Transverse colon (tissue), 4 donors: ENCODE measurements at regions not wholly inside any gene's neighbourhood (a gene's known extent, or its start where the extent isn't known, plus 50 kb on each side); places are given as distances from the start of the nearest gene placed in this dataset.
"Not testable (repeated sequence)": the region's sequence is repeated elsewhere in the genome, so short reads cannot be mapped to it uniquely, and the experiment has no call there.

ENCODE experiments used
- DNase-seq: peaks from one replicate; pipeline ENCODE4 v3.0.0-alpha.2; 2019
- H3K27ac ChIP-seq, 4 donors: fragments of 200-600 bp; sonication (generic); 2 replicates each; pipeline ENCODE4 v1.5.1; 2016 to 2018; ENCODE audit warnings: inconsistent platforms in 4 of 4
- H3K27me3 ChIP-seq: fragments of 200-600 bp; sonication (generic); 2 replicates; pipeline ENCODE4 v1.5.1; 2017; ENCODE audit warnings: inconsistent platforms
- H3K36me3 ChIP-seq, 4 donors: fragments of 200-600 bp; sonication (generic); 2 replicates each; pipeline ENCODE4 v1.5.1; 2017 to 2019; ENCODE audit warnings: inconsistent platforms in 4 of 4
- H3K4me1 ChIP-seq, 4 donors: fragments of 200-600 bp; sonication (generic); 2 replicates each; pipeline ENCODE4 v1.5.1; 2017 to 2020; ENCODE audit warnings: inconsistent platforms in 4 of 4
- H3K4me3 ChIP-seq, 4 donors: fragments of 200-600 bp; sonication (generic); 1 replicate in 1 of 4; 2 replicates in 3 of 4; pipeline versions ENCODE4 v1.5.1 to v1.6.1; 2017 to 2019; ENCODE audit warnings: inconsistent platforms in 4 of 4
- H3K9me3 ChIP-seq, 2 donors: fragments of 200-600 bp; sonication (generic); 2 replicates each; pipeline ENCODE4 v1.5.1; 2017 to 2019; ENCODE audit warnings: inconsistent platforms in 2 of 2
- EP300 ChIP-seq: sonication (generic); formaldehyde crosslinking; IDR thresholded peaks from one replicate; pipeline ENCODE4 v1.6.1; 2017; ENCODE audit warnings: antibody characterized with exemption, low read depth
- POLR2A ChIP-seq: fragments of 450-650 bp; IDR thresholded peaks from one replicate; pipeline ENCODE4 v1.6.1; 2016; ENCODE audit warnings: antibody characterized with exemption, mild to moderate bottlenecking, moderate library complexity
- POLR2AphosphoS5 ChIP-seq, 3 donors: sonication (generic); formaldehyde crosslinking; IDR thresholded peaks; one replicate each; pipeline ENCODE4 v1.6.1; 2016; ENCODE audit warnings: antibody characterized with exemption in 3 of 3
- WGBS, 2 donors: methylation state at CpG; one replicate each; pipeline ENCODE4 v1.1.5; 2018; ENCODE audit warnings: low coverage in 1 of 2; 5-methylcytosine and 5-hydroxymethylcytosine counted together
- in situ Hi-C, 4 donors: fragments of 200-750 bp; cut with MboI; loops; one replicate each; pipeline versions ENCODE4 v1.15.0 to v1.15.1; 2017; ENCODE audit warnings: low sequenced_read_pairs in 3 of 4, low pct_ligation_motif_present in 1 of 4, low pct_unique_long_range_greater_than_20kb in 1 of 4
- intact Hi-C: fragments of 100-400 bp; cut with DNase I; formaldehyde crosslinking; loops from one replicate; pipeline ENCODE4 v1.15.1; 2023; ENCODE audit warnings: low total_unique reads
- TF ChIP-seq, protein P1 (sequence below), 5 experiments: fragments of 200-600 bp in 3 of 5; fragments of 450-650 bp in 2 of 5; sonication (generic) in 3 of 5; IDR thresholded peaks; 1 replicate in 2 of 5; 2 replicates in 3 of 5; pipeline ENCODE4 v1.5.1; 2016 to 2017; ENCODE audit warnings: antibody characterized with exemption in 5 of 5, inconsistent platforms in 3 of 5, mild to moderate bottlenecking in 2 of 5, moderate library complexity in 1 of 5

DNA sequence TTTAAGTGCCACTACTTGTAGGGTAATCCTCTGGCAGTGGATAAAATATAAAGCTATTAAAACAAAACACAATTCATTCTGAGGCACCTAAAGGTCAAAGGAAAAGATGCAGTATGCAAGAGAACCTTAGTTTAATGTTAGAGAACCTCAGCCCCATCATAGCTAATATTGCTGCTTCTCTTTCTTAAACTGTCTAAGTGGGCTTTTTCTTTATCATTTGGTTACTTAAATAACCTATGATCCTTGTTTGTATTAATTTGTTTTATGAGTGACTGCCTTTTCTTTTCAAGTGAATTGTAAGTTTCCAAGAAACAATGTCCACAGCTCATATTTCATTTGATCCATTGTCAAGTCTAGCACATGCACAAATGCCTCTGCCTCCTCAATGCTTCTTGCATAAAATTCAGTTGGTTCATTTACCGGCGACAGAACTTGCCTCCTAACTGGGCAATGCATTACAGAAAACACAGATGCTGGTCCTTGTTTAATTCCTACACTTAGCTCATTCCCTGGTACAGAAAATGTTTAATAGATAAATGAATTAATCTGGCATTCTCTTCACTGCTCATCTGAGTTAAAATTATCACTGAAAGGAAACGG, 1049.8 kb downstream of the OLFM4 start:
- no peak overlapping the region for H3K4me3 ChIP-seq
- DNase-seq, result no peak
- no peaks in the 10 kb centered on the region for H3K36me3 ChIP-seq
- in situ Hi-C loops (no loop called here), intact Hi-C loops (no loop called here)
- WGBS, 2 donors, result 36 to 51% methylated on average over 3 of the region's 3 CpGs
- H3K9me3 ChIP-seq, result peaks cover 0 to 7% of the 10 kb centered on the region in 2 donors
- H3K27me3 ChIP-seq, result no peaks in the 10 kb centered on the region
- no peak for TF ChIP-seq POLR2A
- no peak overlapping the region for H3K27ac ChIP-seq
- no peaks in the 10 kb centered on the region for H3K4me1 ChIP-seq

DNA sequence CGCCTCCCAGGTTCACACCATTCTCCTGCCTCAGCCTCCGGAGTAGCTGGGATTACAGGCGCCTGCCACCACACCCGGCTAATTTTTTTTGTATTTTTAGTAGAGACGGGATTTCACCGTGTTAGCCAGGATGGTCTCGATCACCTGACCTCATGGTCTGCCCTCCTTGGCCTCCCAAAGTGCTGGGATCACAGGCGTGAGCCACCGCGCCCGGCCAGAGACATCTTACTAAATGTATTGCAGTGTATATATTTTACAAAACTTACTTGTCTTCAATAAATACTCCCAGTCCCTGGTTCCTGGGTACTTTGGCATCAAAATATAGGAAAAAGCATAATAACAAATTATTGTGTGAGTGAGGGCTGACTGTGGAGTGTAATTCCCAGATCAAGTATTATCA, 1053.7 kb downstream of the OLFM4 start:
- H3K4me3 ChIP-seq, intact Hi-C loops, H3K4me1 ChIP-seq, H3K9me3 ChIP-seq, H3K27ac ChIP-seq, H3K36me3 ChIP-seq, in situ Hi-C loops, DNase-seq, H3K27me3 ChIP-seq: not testable (repeated sequence)
- WGBS, 2 donors, result 88 to 90% methylated on average over 11 of the region's 11 CpGs

DNA sequence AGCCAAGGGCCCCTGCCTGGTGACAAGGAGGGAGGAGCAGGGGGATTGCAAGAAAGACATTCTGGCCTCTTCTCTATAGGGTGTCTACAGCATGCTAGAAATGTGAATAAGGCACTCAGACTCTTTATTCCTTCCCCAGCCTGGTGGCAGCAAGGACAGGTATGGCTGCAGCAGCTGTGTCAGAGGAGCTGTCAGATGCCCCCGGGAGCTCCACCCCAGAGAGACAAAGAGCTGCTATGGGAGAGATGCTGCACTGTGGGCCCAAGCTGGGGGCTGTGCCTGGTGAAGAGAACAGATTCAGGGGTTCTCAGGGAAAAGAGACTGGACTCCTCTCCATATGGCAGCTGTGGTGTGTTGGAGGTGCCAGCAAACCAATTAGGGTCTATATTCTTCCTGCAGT, 1063.3 kb downstream of the OLFM4 start:
- in situ Hi-C loops, result no loop called here

DNA sequence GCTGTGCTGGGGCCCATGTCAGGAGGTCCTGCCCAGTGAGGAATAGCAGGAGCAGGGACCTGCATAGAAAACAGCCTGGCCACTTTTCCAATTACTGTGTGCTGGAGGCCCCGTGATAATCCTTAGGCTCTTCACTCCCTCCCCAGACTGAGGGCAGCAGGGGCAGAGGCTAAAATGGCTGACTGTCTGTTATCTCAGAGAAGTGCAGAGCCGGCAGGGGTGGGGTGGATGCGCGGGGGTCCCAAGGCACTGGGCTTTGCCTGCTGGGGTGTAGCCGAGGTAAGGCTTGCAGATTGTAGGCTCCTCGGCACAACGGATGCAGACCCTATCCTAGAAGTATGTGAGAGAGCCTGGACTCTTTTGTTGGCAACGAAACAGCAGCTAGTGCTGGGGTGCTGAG, 1064.1 kb downstream of the OLFM4 start:
- TF ChIP-seq, protein P1, sequence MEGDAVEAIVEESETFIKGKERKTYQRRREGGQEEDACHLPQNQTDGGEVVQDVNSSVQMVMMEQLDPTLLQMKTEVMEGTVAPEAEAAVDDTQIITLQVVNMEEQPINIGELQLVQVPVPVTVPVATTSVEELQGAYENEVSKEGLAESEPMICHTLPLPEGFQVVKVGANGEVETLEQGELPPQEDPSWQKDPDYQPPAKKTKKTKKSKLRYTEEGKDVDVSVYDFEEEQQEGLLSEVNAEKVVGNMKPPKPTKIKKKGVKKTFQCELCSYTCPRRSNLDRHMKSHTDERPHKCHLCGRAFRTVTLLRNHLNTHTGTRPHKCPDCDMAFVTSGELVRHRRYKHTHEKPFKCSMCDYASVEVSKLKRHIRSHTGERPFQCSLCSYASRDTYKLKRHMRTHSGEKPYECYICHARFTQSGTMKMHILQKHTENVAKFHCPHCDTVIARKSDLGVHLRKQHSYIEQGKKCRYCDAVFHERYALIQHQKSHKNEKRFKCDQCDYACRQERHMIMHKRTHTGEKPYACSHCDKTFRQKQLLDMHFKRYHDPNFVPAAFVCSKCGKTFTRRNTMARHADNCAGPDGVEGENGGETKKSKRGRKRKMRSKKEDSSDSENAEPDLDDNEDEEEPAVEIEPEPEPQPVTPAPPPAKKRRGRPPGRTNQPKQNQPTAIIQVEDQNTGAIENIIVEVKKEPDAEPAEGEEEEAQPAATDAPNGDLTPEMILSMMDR (IDR thresholded peaks at IDR 0.05), result no peak
- TF ChIP-seq EP300 (no peak), POLR2A (no peak), POLR2AphosphoS5 (IDR thresholded peaks at IDR 0.05) (no peak)
- H3K36me3 ChIP-seq, result no peaks in the 10 kb centered on the region
- H3K27ac ChIP-seq, result no peak overlapping the region
- in situ Hi-C loops, result no loop called here
- intact Hi-C loops, result no loop called here
- no peaks in the 10 kb centered on the region for H3K27me3 ChIP-seq
- no peaks in the 10 kb centered on the region for H3K4me1 ChIP-seq
- 86% methylated on average over 8 of the region's 8 CpGs; no CpG with 5 or more reads in 1 of the 2 donors for WGBS, 2 donors
- DNase-seq, result no peak
- H3K9me3 ChIP-seq, result no peaks in the 10 kb centered on the region
- H3K4me3 ChIP-seq, result no peak overlapping the region

More for the DNA sequence above, 1063.3 kb downstream of the OLFM4 start:
- no peak for DNase-seq
- TF ChIP-seq POLR2AphosphoS5 (IDR thresholded peaks at IDR 0.05) (no peak), POLR2A (no peak), EP300 (no peak)
- TF ChIP-seq, protein P1 (IDR thresholded peaks at IDR 0.05), result no peak
- WGBS, 2 donors, result 91% methylated on average over 1 of the region's 1 CpG; no CpG with 5 or more reads in 1 of the 2 donors
- H3K36me3 ChIP-seq, result no peaks in the 10 kb centered on the region
- no peaks in the 10 kb centered on the region for H3K9me3 ChIP-seq
- intact Hi-C loops, result no loop called here
- no peak overlapping the region for H3K27ac ChIP-seq
- no peaks in the 10 kb centered on the region for H3K27me3 ChIP-seq
- no peaks in the 10 kb centered on the region for H3K4me1 ChIP-seq
- H3K4me3 ChIP-seq, result no peak overlapping the region

DNA sequence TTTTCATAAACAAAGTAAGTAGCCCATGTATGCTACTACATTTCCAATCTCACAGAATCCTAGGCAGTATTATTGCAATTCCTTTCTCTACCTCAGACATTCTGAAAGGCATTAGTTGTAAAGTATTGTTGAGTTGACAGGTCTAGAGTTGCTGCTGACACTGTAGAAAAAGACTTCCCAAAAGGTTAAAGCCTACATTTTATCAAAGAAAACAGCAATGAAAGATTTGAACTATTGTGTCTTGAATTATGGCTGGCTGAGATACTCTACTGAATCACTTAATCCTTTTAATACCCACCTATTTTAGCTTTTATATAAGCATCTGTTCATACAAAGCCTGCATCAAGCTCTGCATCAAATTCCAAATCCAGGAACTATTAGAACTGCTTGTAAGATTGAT, 1082.0 kb downstream of the OLFM4 start:
- intact Hi-C loops, result no loop called here
- Histone ChIP-seq H3K27ac (no peak overlapping the region), H3K4me3 (no peak overlapping the region), H3K9me3 (no peaks in the 10 kb centered on the region), H3K27me3 (no peaks in the 10 kb centered on the region), H3K36me3 (no peaks in the 10 kb centered on the region), H3K4me1 (no peaks in the 10 kb centered on the region)
- TF ChIP-seq POLR2AphosphoS5 (IDR thresholded peaks at IDR 0.05) (no peak), POLR2A (no peak), EP300 (no peak)
- TF ChIP-seq, protein P1 (IDR thresholded peaks at IDR 0.05), result no peak
- in situ Hi-C loops, result no loop called here
- no peak for DNase-seq
